ENCODE measurements at regions not wholly inside any gene's neighbourhood (a gene's known extent, or its start where the extent isn't known, plus 50 kb on each side); places are given as distances from the start of the nearest gene placed in this dataset.

GRCh38 chr7:131203291-131203976, 124.2 kb upstream of the MKLN1 start:
- no peak overlapping the region for H2BK5ac ChIP-seq (ENCODE audit: low read depth, low read length, poor library complexity)
- H3K4me3 ChIP-seq (ENCODE audit: low read depth, low read length), result no peak overlapping the region
- H2AK5ac ChIP-seq (ENCODE audit: low read length), result no peak overlapping the region
- H3K79me1 ChIP-seq (ENCODE audit: low read length), result no peaks in the 10 kb centered on the region
- no peaks in the 10 kb centered on the region for H3K4me1 ChIP-seq (ENCODE audit: control insufficient read depth in 1 of 2, insufficient read depth in 2 of 2, low read length in 2 of 2)
- no peak overlapping the region for H3K9ac ChIP-seq (ENCODE audit: low read length)
- H3K27me3 ChIP-seq (ENCODE audit: insufficient read depth, low read length), result no peaks in the 10 kb centered on the region
- H3K4ac ChIP-seq (ENCODE audit: low read depth, low read length), result no peak overlapping the region
- WGBS (ENCODE audit: extremely low coverage, insufficient coverage, insufficient read length), result no CpG with 5 or more reads among the region's 5 CpGs
- no peak overlapping the region for H2AFZ ChIP-seq (ENCODE audit: insufficient read depth, low read length, poor library complexity)
- H3K23ac ChIP-seq (ENCODE audit: low read length), result no peak overlapping the region
- H4K91ac ChIP-seq (ENCODE audit: low read depth, low read length), result no peak overlapping the region
- no peak overlapping the region for H3K4me2 ChIP-seq (ENCODE audit: low read length)
- H4K12ac ChIP-seq (ENCODE audit: low read depth, low read length), result no peak overlapping the region
- H2BK12ac ChIP-seq (ENCODE audit: low read length), result no peak overlapping the region
- no peaks in the 10 kb centered on the region for H3K9me3 ChIP-seq (ENCODE audit: insufficient read depth, low read depth, low read length)
- no peak overlapping the region for H3K27ac ChIP-seq (ENCODE audit: low read depth, low read length)
- H2BK120ac ChIP-seq (ENCODE audit: insufficient read depth, low read length, poor library complexity), result no peak overlapping the region
- no peaks in the 10 kb centered on the region for H3K36me3 ChIP-seq (ENCODE audit: control insufficient read depth in 1 of 2, insufficient read depth in 2 of 2, low read length in 2 of 2)
- no peak overlapping the region for H3K14ac ChIP-seq (ENCODE audit: low read length)
- H3K79me2 ChIP-seq (ENCODE audit: control insufficient read depth, insufficient read depth, low read length, poor library complexity), result no peaks in the 10 kb centered on the region
- no peak overlapping the region for H4K8ac ChIP-seq (ENCODE audit: low read depth, low read length)
- DNase-seq, result peak; percentile 44 to 83
- no peak overlapping the region for H3K18ac ChIP-seq (ENCODE audit: low read length)

- no peak overlapping the region for H3K4me2 ChIP-seq (ENCODE audit: low read length)
- H2BK12ac ChIP-seq (ENCODE audit: low read length), result no peak overlapping the region
- H3K79me1 ChIP-seq (ENCODE audit: low read length), result no peaks in the 10 kb centered on the region
- H2BK5ac ChIP-seq (ENCODE audit: low read depth, low read length, poor library complexity), result no peak overlapping the region
- H3K79me2 ChIP-seq (ENCODE audit: control insufficient read depth, insufficient read depth, low read length, poor library complexity), result no peaks in the 10 kb centered on the region
- no peaks in the 10 kb centered on the region for H3K4me1 ChIP-seq (ENCODE audit: control insufficient read depth in 1 of 2, insufficient read depth in 2 of 2, low read length in 2 of 2)
- no peak overlapping the region for H3K27ac ChIP-seq (ENCODE audit: low read depth, low read length)
- no peak overlapping the region for H4K91ac ChIP-seq (ENCODE audit: low read depth, low read length)
- no peak overlapping the region for H4K12ac ChIP-seq (ENCODE audit: low read depth, low read length)
- no peak overlapping the region for H3K4ac ChIP-seq (ENCODE audit: low read depth, low read length)
- H3K9ac ChIP-seq (ENCODE audit: low read length), result no peak overlapping the region
- H3K36me3 ChIP-seq (ENCODE audit: control insufficient read depth in 1 of 2, insufficient read depth in 2 of 2, low read length in 2 of 2), result no peaks in the 10 kb centered on the region
- no peak overlapping the region for H2AFZ ChIP-seq (ENCODE audit: insufficient read depth, low read length, poor library complexity)
- WGBS (ENCODE audit: extremely low coverage, insufficient coverage, insufficient read length), result no CpG with 5 or more reads among the region's 3 CpGs
- H3K9me3 ChIP-seq (ENCODE audit: insufficient read depth, low read depth, low read length), result no peaks in the 10 kb centered on the region
- H3K18ac ChIP-seq (ENCODE audit: low read length), result no peak overlapping the region
- H3K27me3 ChIP-seq (ENCODE audit: insufficient read depth, low read length), result no peaks in the 10 kb centered on the region
- no peak overlapping the region for H2AK5ac ChIP-seq (ENCODE audit: low read length)
- H3K14ac ChIP-seq (ENCODE audit: low read length), result no peak overlapping the region
- H3K23ac ChIP-seq (ENCODE audit: low read length), result no peak overlapping the region
- no peak for DNase-seq
- H4K8ac ChIP-seq (ENCODE audit: low read depth, low read length), result no peak overlapping the region
- H2BK120ac ChIP-seq (ENCODE audit: insufficient read depth, low read length, poor library complexity), result no peak overlapping the region
- no peak overlapping the region for H3K4me3 ChIP-seq (ENCODE audit: low read depth, low read length)
These were observed 118.9 kb upstream of the MKLN1 start for GRCh38 chr7:131208777-131209176.

DNA sequence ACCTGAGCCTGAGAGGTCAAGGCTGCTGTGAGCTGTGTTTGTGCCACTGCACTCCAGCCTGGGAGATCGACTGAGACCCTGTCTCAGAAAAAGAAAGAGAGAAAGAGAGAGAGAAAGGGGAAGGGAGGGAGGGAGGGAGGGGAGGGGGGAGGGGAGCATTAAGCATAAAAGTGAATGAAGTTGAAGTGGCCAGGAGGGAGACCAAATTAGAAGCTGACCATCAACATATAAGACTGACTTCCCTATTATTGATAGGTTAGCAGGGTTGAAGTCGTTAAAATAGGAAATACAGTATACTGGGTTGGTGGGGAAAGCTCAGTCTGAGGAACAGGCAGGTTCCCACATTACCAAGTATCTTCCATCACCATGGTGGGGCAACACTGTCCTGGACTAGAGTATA, 117.1 kb upstream of the MKLN1 start:
- Histone ChIP-seq H2BK5ac (ENCODE audit: low read depth, low read length, poor library complexity) (no peak overlapping the region), H4K12ac (ENCODE audit: low read depth, low read length) (no peak overlapping the region), H3K4me1 (ENCODE audit: control insufficient read depth in 1 of 2, insufficient read depth in 2 of 2, low read length in 2 of 2) (no peaks in the 10 kb centered on the region), H3K27ac (ENCODE audit: low read depth, low read length) (no peak overlapping the region), H4K8ac (ENCODE audit: low read depth, low read length) (no peak overlapping the region), H3K36me3 (ENCODE audit: control insufficient read depth in 1 of 2, insufficient read depth in 2 of 2, low read length in 2 of 2) (no peaks in the 10 kb centered on the region), H3K9me3 (ENCODE audit: insufficient read depth, low read depth, low read length) (no peaks in the 10 kb centered on the region), H3K23ac (ENCODE audit: low read length) (no peak overlapping the region), H2AK5ac (ENCODE audit: low read length) (no peak overlapping the region), H3K27me3 (ENCODE audit: insufficient read depth, low read length) (no peaks in the 10 kb centered on the region), H2BK12ac (ENCODE audit: low read length) (no peak overlapping the region), H3K14ac (ENCODE audit: low read length) (no peak overlapping the region), H2BK120ac (ENCODE audit: insufficient read depth, low read length, poor library complexity) (no peak overlapping the region), H2AFZ (ENCODE audit: insufficient read depth, low read length, poor library complexity) (no peak overlapping the region), H3K79me2 (ENCODE audit: control insufficient read depth, insufficient read depth, low read length, poor library complexity) (no peaks in the 10 kb centered on the region), H3K4me3 (ENCODE audit: low read depth, low read length) (no peak overlapping the region), H3K4ac (ENCODE audit: low read depth, low read length) (no peak overlapping the region), H3K4me2 (ENCODE audit: low read length) (no peak overlapping the region), H3K79me1 (ENCODE audit: low read length) (no peaks in the 10 kb centered on the region), H3K18ac (ENCODE audit: low read length) (no peak overlapping the region), H3K9ac (ENCODE audit: low read length) (no peak overlapping the region), H4K91ac (ENCODE audit: low read depth, low read length) (no peak overlapping the region)
- DNase-seq, result no peak
- WGBS (ENCODE audit: extremely low coverage, insufficient coverage, insufficient read length), result no CpG with 5 or more reads among the region's 2 CpGs

- no peaks in the 10 kb centered on the region for H3K79me2 ChIP-seq (ENCODE audit: control insufficient read depth, insufficient read depth, low read length, poor library complexity)
- no peaks in the 10 kb centered on the region for H3K4me1 ChIP-seq (ENCODE audit: control insufficient read depth in 1 of 2, insufficient read depth in 2 of 2, low read length in 2 of 2)
- no peak overlapping the region for H4K12ac ChIP-seq (ENCODE audit: low read depth, low read length)
- H2BK12ac ChIP-seq (ENCODE audit: low read length), result no peak overlapping the region
- H3K27me3 ChIP-seq (ENCODE audit: insufficient read depth, low read length), result no peaks in the 10 kb centered on the region
- no peak overlapping the region for H3K18ac ChIP-seq (ENCODE audit: low read length)
- no peaks in the 10 kb centered on the region for H3K36me3 ChIP-seq (ENCODE audit: control insufficient read depth in 1 of 2, insufficient read depth in 2 of 2, low read length in 2 of 2)
- no peak overlapping the region for H3K23ac ChIP-seq (ENCODE audit: low read length)
- no peak overlapping the region for H4K8ac ChIP-seq (ENCODE audit: low read depth, low read length)
- H3K14ac ChIP-seq (ENCODE audit: low read length), result no peak overlapping the region
- no peak overlapping the region for H3K4ac ChIP-seq (ENCODE audit: low read depth, low read length)
- no CpG with 5 or more reads among the region's 1 CpG for WGBS (ENCODE audit: extremely low coverage, insufficient coverage, insufficient read length)
- no peak overlapping the region for H3K4me3 ChIP-seq (ENCODE audit: low read depth, low read length)
- DNase-seq, result no peak
- no peak overlapping the region for H3K27ac ChIP-seq (ENCODE audit: low read depth, low read length)
- H4K91ac ChIP-seq (ENCODE audit: low read depth, low read length), result no peak overlapping the region
- no peak overlapping the region for H2BK120ac ChIP-seq (ENCODE audit: insufficient read depth, low read length, poor library complexity)
- no peak overlapping the region for H3K9ac ChIP-seq (ENCODE audit: low read length)
- H3K9me3 ChIP-seq (ENCODE audit: insufficient read depth, low read depth, low read length), result no peaks in the 10 kb centered on the region
- no peak overlapping the region for H3K4me2 ChIP-seq (ENCODE audit: low read length)
- H3K79me1 ChIP-seq (ENCODE audit: low read length), result no peaks in the 10 kb centered on the region
- no peak overlapping the region for H2AK5ac ChIP-seq (ENCODE audit: low read length)
- H2BK5ac ChIP-seq (ENCODE audit: low read depth, low read length, poor library complexity), result no peak overlapping the region
- H2AFZ ChIP-seq (ENCODE audit: insufficient read depth, low read length, poor library complexity), result no peak overlapping the region
These were observed 116.2 kb upstream of the MKLN1 start for GRCh38 chr7:131211500-131211899.

All from trophoblast cell (in vitro differentiated cells and primary cell).